IPS DF 6.9 (cell line): ENCODE measurements at regions not wholly inside any gene's neighbourhood (a gene's known extent, or its start where the extent isn't known, plus 50 kb on each side); places are given as distances from the start of the nearest gene placed in this dataset.

Experiments
- DNase-seq: peaks from one replicate; pipeline ENCODE4 v3.0.0-alpha.2; 2013; ENCODE audit warnings: low read depth, low spot score
- H3K27ac ChIP-seq: one replicate; pipeline ENCODE4 v1.5.1; 2013; ENCODE audit warnings: low read length, control low read depth
- H3K27me3 ChIP-seq: 2 replicates; pipeline ENCODE4 v1.6.1; 2013; ENCODE audit warnings: mild to moderate bottlenecking, low read length; ENCODE audit not compliant: control insufficient read depth, insufficient read depth
- H3K36me3 ChIP-seq: 2 replicates; pipeline ENCODE4 v1.6.1; 2013; ENCODE audit warnings: low read length; ENCODE audit not compliant: control insufficient read depth, insufficient read depth
- H3K4me1 ChIP-seq: 2 replicates; pipeline ENCODE4 v1.6.1; 2013; ENCODE audit warnings: low read length; ENCODE audit not compliant: control insufficient read depth, insufficient read depth
- H3K4me3 ChIP-seq: 2 replicates; pipeline ENCODE4 v1.5.1; 2013; ENCODE audit warnings: mild to moderate bottlenecking, low read length
- H3K9me3 ChIP-seq: 2 replicates; pipeline ENCODE4 v1.6.1; 2013; ENCODE audit warnings: low read length, inconsistent platforms; ENCODE audit not compliant: control insufficient read depth, insufficient read depth
- WGBS: extraction: QIAGEN DNeasy Blood & Tissue Kit; methylation state at CpG from one replicate; pipeline ENCODE4 v1.1.7; 2013; ENCODE audit warnings: mixed read lengths, missing lambda C conversion rate; ENCODE audit not compliant: insufficient read length, insufficient coverage; 5-methylcytosine and 5-hydroxymethylcytosine counted together

DNA sequence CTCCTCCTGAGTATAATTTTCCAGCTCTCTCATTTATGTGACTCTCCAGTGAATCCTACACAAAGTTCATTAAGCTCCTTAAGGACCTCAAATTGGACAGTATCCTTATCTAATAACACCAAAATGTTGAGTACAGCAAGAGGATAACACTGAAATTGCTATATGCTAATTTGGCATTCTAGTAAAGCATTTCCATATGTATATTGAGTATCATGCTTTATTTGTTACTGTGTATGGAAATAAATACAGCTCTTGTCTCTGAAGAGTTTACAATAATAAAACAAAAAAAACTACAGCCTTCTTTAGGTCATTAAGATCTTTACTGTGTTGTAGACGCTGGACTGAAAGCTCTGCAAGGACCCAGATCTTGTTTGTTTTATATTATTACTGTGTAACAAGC is 1341.3 kb downstream of the ROBO1 start:
- DNase-seq = no peak
- Histone ChIP-seq H3K27me3 (no peaks in the 10 kb centered on the region), H3K9me3 (no peaks in the 10 kb centered on the region), H3K27ac (no peak overlapping the region), H3K4me3 (no peak overlapping the region), H3K36me3 (no peaks in the 10 kb centered on the region), H3K4me1 (no peaks in the 10 kb centered on the region)
- no CpG with 5 or more reads among the region's 1 CpG for WGBS

GRCh38 chr3:78427303-78427702 is 1340.5 kb downstream of the ROBO1 start:
- no peaks in the 10 kb centered on the region for H3K4me1 ChIP-seq
- H3K27me3 ChIP-seq = no peaks in the 10 kb centered on the region
- H3K27ac ChIP-seq = no peak overlapping the region
- DNase-seq = no peak
- no peaks in the 10 kb centered on the region for H3K9me3 ChIP-seq
- H3K36me3 ChIP-seq = no peaks in the 10 kb centered on the region
- no peak overlapping the region for H3K4me3 ChIP-seq

- no peak for DNase-seq
- Histone ChIP-seq H3K36me3 (no peaks in the 10 kb centered on the region), H3K4me3 (no peak overlapping the region), H3K27ac (no peak overlapping the region), H3K4me1 (no peaks in the 10 kb centered on the region), H3K27me3 (no peaks in the 10 kb centered on the region), H3K9me3 (no peaks in the 10 kb centered on the region)
- no CpG with 5 or more reads among the region's 1 CpG for WGBS
Measured at GRCh38 chr3:78430741-78431140, 1337.1 kb downstream of the ROBO1 start.

DNA sequence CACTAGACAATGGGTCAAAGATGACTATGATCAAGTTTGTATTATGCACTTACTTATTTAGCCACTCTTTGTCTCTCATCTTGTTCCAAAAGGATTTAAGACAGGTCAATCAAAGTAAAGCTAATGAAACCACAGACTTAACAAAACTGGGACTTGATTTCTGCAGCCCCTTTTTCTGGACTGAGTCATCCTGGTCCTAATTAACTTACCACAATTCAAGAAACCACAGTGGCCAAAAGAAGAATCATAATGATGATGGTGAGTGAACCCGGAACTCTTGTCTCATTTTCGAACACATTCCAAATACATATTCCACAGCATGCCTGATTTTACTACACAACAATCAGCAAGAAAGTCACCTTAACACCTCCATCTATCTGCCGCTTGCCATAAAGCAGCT is 1333.0 kb downstream of the ROBO1 start:
- WGBS = no CpG with 5 or more reads among the region's 3 CpGs

GRCh38 chr3:78455166-78455565 is 1312.6 kb downstream of the ROBO1 start:
- no CpG with 5 or more reads among the region's 1 CpG for WGBS
- no peak for DNase-seq
- Histone ChIP-seq H3K27ac (no peak overlapping the region), H3K4me3 (no peak overlapping the region), H3K36me3 (no peaks in the 10 kb centered on the region), H3K27me3 (no peaks in the 10 kb centered on the region), H3K9me3 (no peaks in the 10 kb centered on the region), H3K4me1 (peaks cover 2% of the 10 kb centered on the region; the same call in 1 of the 2 replicates)

More for the DNA sequence above, 1333.0 kb downstream of the ROBO1 start:
- Histone ChIP-seq H3K9me3 (no peaks in the 10 kb centered on the region), H3K27me3 (no peaks in the 10 kb centered on the region), H3K36me3 (no peaks in the 10 kb centered on the region), H3K4me3 (no peak overlapping the region), H3K4me1 (no peaks in the 10 kb centered on the region), H3K27ac (no peak overlapping the region)
- no peak for DNase-seq

- peaks cover 2% of the 10 kb centered on the region; the same call in 1 of the 2 replicates for H3K4me1 ChIP-seq
- WGBS = no CpG with 5 or more reads among the region's 2 CpGs
- H3K4me3 ChIP-seq = no peak overlapping the region
- DNase-seq = no peak
- H3K27ac ChIP-seq = no peak overlapping the region
- no peaks in the 10 kb centered on the region for H3K9me3 ChIP-seq
- no peaks in the 10 kb centered on the region for H3K27me3 ChIP-seq
- H3K36me3 ChIP-seq = no peaks in the 10 kb centered on the region
Measured at GRCh38 chr3:78455712-78456433, 1311.9 kb downstream of the ROBO1 start.

- Histone ChIP-seq H3K27ac (no peak overlapping the region), H3K4me3 (no peak overlapping the region), H3K27me3 (no peaks in the 10 kb centered on the region), H3K9me3 (no peaks in the 10 kb centered on the region), H3K36me3 (no peaks in the 10 kb centered on the region), H3K4me1 (peaks cover 2% of the 10 kb centered on the region; the same call in 1 of the 2 replicates)
- DNase-seq = no peak
- no CpG with 5 or more reads among the region's 2 CpGs for WGBS
Measured at GRCh38 chr3:78459796-78460195, 1308.0 kb downstream of the ROBO1 start.

DNA sequence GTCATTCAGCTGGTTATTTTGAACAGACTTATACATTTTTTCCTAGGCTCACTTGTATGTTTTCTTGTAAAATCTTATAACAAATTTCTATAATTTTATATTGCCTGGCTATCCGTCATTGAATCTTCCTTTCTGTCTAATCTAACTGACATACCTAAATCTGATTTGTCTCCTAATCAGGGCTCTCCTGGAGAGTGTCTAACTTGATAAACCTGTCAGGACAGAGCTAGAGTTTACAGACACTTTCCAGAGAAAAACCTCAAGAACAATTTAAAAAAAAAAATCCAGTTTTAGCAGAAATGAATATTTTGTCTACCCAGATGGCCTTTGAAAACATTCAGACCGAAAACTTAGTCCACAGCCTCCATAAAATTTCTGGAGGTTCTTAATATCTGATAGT is 1305.8 kb downstream of the ROBO1 start:
- H3K9me3 ChIP-seq = no peaks in the 10 kb centered on the region
- no peak overlapping the region for H3K27ac ChIP-seq
- H3K36me3 ChIP-seq = no peaks in the 10 kb centered on the region
- H3K27me3 ChIP-seq = no peaks in the 10 kb centered on the region
- H3K4me3 ChIP-seq = no peak overlapping the region
- H3K4me1 ChIP-seq = peaks cover 2% of the 10 kb centered on the region; the same call in 1 of the 2 replicates
- WGBS = no CpG with 5 or more reads among the region's 2 CpGs
- no peak for DNase-seq

DNA sequence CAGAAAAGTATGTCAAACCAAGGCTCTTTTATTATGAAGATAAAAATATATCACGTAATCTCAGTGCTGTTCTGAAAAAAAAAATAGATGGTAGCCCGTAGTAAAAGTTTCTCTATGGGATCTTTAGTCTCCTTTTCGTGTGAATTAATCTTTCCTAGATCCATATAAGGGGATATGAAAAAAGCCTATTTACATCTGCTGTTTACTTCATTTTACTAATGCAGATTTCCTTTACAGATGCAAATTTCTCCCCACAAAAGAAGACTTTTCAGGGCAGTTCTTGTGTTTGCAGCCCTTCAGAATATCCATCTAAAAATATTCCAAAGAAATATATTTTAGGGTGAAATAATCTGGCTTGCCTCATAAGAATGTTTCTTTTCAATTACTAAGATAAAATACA is 1291.7 kb downstream of the ROBO1 start:
- no peak overlapping the region for H3K4me3 ChIP-seq
- peaks cover 2% of the 10 kb centered on the region; the same call in 1 of the 2 replicates for H3K4me1 ChIP-seq
- no peaks in the 10 kb centered on the region for H3K36me3 ChIP-seq
- H3K9me3 ChIP-seq = no peaks in the 10 kb centered on the region
- no peak for DNase-seq
- no CpG with 5 or more reads among the region's 3 CpGs for WGBS
- H3K27ac ChIP-seq = no peak overlapping the region
- H3K27me3 ChIP-seq = no peaks in the 10 kb centered on the region

DNA sequence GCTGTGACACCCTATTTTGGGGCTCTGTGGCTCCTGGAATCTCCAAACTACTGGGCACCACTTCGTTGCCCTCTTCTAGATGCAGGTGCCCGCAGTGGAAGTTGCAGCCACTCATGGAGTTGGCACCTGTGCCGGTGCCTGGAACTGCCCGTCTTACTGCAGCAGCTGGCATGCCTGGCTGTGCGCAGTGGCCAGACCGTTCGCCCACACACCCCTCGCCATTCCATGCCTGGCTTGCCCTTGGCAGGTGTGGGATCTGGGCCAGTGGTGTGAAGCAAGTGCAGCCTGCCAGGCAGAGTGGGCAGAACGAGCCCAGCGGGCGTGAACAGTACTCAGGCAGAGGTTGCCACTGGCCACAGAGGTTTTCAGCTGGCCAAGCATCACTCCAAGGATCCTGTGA is 1286.7 kb downstream of the ROBO1 start:
- H3K27me3 ChIP-seq = no peaks in the 10 kb centered on the region
- no CpG with 5 or more reads among the region's 11 CpGs for WGBS
- H3K27ac ChIP-seq = no peak overlapping the region
- H3K4me3 ChIP-seq = no peak overlapping the region
- no peaks in the 10 kb centered on the region for H3K36me3 ChIP-seq
- DNase-seq = no peak
- peaks cover 2% of the 10 kb centered on the region; the same call in 1 of the 2 replicates for H3K4me1 ChIP-seq
- H3K9me3 ChIP-seq = no peaks in the 10 kb centered on the region

DNA sequence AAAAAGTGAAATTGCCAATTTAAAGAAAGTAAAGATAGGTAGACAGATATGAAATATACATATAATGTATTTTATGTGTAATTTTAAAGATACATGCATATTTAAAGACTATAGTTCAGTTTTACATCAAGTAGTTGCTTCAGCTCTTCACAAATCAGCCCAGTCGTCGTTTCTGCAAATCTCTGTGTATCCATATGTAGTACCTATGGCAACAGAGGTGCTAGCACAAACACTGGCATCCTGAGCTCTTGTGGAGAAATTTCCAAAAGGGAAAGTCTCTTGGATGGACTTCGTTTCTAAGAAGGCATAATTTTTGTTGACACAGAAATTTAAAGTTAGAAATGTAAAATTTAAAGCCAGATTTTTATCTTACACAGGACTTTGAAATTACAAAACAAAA is 1284.7 kb downstream of the ROBO1 start:
- WGBS = no CpG with 5 or more reads among the region's 3 CpGs

More for the DNA sequence above, 1284.7 kb downstream of the ROBO1 start:
- no peak overlapping the region for H3K4me3 ChIP-seq
- peaks cover 2% of the 10 kb centered on the region; the same call in 1 of the 2 replicates for H3K4me1 ChIP-seq
- no peaks in the 10 kb centered on the region for H3K36me3 ChIP-seq
- no peak for DNase-seq
- H3K27ac ChIP-seq = no peak overlapping the region
- H3K27me3 ChIP-seq = no peaks in the 10 kb centered on the region
- H3K9me3 ChIP-seq = no peaks in the 10 kb centered on the region; the same call in 1 of the 2 replicates
